BLaER1 (cell line): ENCODE measurements at regions not wholly inside any gene's neighbourhood (a gene's known extent, or its start where the extent isn't known, plus 50 kb on each side); places are given as distances from the start of the nearest gene placed in this dataset.
A peak's percentile ranks its signal among the peaks of the same experiment; 100 is the strongest.

Experiments used
- H3K27ac ChIP-seq: shearing (Covaris generic); formaldehyde crosslinking; 2 replicates; pipeline ENCODE4 v1.8.1; 2022
- H3K27me3 ChIP-seq: shearing (Covaris generic); formaldehyde crosslinking; 2 replicates; pipeline ENCODE4 v1.8.1; 2022
- H3K36me3 ChIP-seq: shearing (Covaris generic); formaldehyde crosslinking; 2 replicates; pipeline ENCODE4 v1.8.1; 2022
- H3K4me1 ChIP-seq: shearing (Covaris generic); formaldehyde crosslinking; 2 replicates; pipeline ENCODE4 v1.8.1; 2022
- H3K4me2 ChIP-seq: shearing (Covaris generic); formaldehyde crosslinking; 2 replicates; pipeline ENCODE4 v1.8.1; 2022
- H3K4me3 ChIP-seq: shearing (Covaris generic); formaldehyde crosslinking; 2 replicates; pipeline ENCODE4 v1.8.1; 2022
- H3K9ac ChIP-seq: shearing (Covaris generic); formaldehyde crosslinking; 2 replicates; pipeline ENCODE4 v1.8.1; 2022
- H3K9me3 ChIP-seq: shearing (Covaris generic); formaldehyde crosslinking; 2 replicates; pipeline ENCODE4 v1.8.1; 2022
- H4K20me1 ChIP-seq: shearing (Covaris generic); formaldehyde crosslinking; 2 replicates; pipeline ENCODE4 v1.8.1; 2022
- Cebpa-rat ChIP-seq: shearing (Covaris generic); IDR thresholded peaks from 2 replicates; pipeline ENCODE4 v1.8.1; 2022

DNA sequence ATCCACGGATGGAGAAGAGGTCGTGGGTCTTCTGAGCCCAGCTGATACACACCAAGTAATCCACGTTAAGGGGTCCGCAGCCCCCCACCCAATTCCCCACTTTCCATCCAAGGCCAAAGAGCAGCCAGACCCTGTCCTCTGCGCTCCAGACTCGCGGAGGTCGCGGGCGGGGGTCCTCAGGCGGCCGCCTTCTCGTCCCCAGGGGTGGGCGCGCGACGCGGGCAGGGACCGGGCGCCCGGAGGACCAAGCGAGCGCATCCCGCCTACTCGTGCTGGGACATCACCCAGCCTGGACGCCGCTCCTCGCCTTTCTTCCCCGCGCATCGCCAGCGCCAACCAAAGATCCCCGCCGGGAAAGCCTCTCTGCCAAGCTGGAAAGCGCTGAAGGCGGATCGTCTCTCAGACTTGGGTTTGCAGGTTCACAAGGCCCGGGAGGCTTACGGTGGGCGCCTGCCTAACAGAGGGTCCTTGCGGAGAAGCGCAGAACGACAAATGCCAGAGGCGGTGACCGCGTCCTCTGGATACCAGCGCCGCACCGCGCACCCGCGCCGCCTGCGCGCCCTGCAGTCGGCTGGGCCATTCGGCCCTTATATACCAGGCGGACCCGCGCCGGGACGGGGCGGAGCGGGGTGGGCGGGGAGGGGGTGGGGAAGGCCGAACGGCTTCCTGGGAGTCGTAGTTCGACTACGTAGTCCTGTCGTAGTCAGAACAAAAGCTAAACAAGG is 471.6 kb downstream of the SOX9 start:
- H3K4me1 ChIP-seq, result peaks cover 19% of the 10 kb centered on the region
- no peaks in the 10 kb centered on the region for H3K36me3 ChIP-seq
- H3K4me2 ChIP-seq, result peak overlapping the region; percentile 88
- peaks cover 16% of the 10 kb centered on the region; the same call in 1 of the 2 replicates for H4K20me1 ChIP-seq
- peaks cover 57% of the 10 kb centered on the region for H3K27me3 ChIP-seq
- H3K9ac ChIP-seq, result no peak overlapping the region
- H3K9me3 ChIP-seq, result peaks cover 3% of the 10 kb centered on the region; the same call in 1 of the 2 replicates
- TF ChIP-seq Cebpa-rat, result no peak
- no peak overlapping the region for H3K27ac ChIP-seq
- peak overlapping the region; percentile 67 for H3K4me3 ChIP-seq

DNA sequence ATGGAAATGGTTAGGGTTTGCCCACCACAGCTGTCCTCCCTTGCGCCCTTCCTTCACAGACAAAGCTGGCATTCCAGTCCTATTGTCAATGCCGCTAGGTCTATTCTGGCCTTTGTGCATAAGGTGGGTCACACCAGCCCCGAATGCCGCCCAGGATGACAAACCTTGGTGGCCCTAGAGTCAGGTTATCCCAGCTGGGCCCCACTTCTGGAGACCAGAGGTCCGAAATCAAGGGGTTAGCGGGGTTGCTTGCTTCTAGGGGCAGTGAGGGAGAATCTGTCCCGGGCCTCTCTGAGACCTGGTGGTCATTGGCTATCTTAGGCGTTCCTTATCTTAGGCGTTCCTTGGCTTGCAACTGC is 472.1 kb downstream of the SOX9 start:
- H3K36me3 ChIP-seq, result no peaks in the 10 kb centered on the region
- no peak overlapping the region for H3K27ac ChIP-seq
- H4K20me1 ChIP-seq, result peaks cover 16% of the 10 kb centered on the region; the same call in 1 of the 2 replicates
- H3K9ac ChIP-seq, result no peak overlapping the region
- peaks cover 16% of the 10 kb centered on the region for H3K4me1 ChIP-seq
- H3K4me2 ChIP-seq, result no peak overlapping the region
- no peak for TF ChIP-seq Cebpa-rat
- peaks cover 3% of the 10 kb centered on the region; the same call in 1 of the 2 replicates for H3K9me3 ChIP-seq
- H3K27me3 ChIP-seq, result peaks cover 57% of the 10 kb centered on the region
- no peak overlapping the region for H3K4me3 ChIP-seq

DNA sequence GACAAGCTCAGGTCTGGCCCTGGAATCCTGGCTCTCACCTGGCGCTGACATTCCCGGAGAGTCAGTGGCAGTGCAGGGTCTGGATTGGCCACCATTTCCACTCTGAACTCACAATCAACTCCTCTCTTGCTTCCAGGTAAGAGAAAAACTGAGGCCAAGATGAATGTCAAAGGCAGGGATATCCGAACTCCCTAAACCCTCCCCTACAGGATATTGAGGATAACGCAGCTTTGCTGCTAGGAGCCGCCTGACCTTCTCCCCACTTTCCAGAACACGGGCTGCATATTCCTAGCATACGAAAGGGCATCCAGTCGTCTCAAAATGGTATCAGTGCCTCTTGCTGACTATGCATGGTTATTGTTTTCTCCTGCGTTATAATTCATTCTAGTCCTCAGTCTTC is 473.4 kb downstream of the SOX9 start:
- Histone ChIP-seq H3K36me3 (no peaks in the 10 kb centered on the region), H3K27me3 (peaks cover 51% of the 10 kb centered on the region), H3K9me3 (peaks cover 3% of the 10 kb centered on the region; the same call in 1 of the 2 replicates), H3K27ac (no peak overlapping the region), H3K9ac (no peak overlapping the region), H3K4me2 (no peak overlapping the region), H3K4me1 (peaks cover 25% of the 10 kb centered on the region), H3K4me3 (no peak overlapping the region), H4K20me1 (peaks cover 16% of the 10 kb centered on the region; the same call in 1 of the 2 replicates)
- no peak for TF ChIP-seq Cebpa-rat
